Mesothelial cell of epicardium (in vitro differentiated cells): ENCODE measurements at regions not wholly inside any gene's neighbourhood (a gene's known extent, or its start where the extent isn't known, plus 50 kb on each side); places are given as distances from the start of the nearest gene placed in this dataset.
"Not testable (repeated sequence)": the region's sequence is repeated elsewhere in the genome, so short reads cannot be mapped to it uniquely, and the experiment has no call there.

ENCODE experiments used
- DNase-seq, 2 experiments: peaks; one replicate each; pipeline ENCODE4 v3.0.0; 2021; ENCODE audit warnings: low spot score in 2 of 2; ENCODE audit not compliant: unreplicated experiment in 2 of 2
- H3K27ac Mint-ChIP-seq: 2 replicates; pipeline ENCODE4 v1.8.0; 2021; ENCODE audit warnings: mixed read lengths
- H3K27me3 Mint-ChIP-seq: 2 replicates; pipeline ENCODE4 v1.8.0; 2021; ENCODE audit warnings: low read depth, mixed read lengths
- H3K36me3 Mint-ChIP-seq: 2 replicates; pipeline ENCODE4 v1.8.0; 2021; ENCODE audit warnings: mixed read lengths
- H3K4me1 Mint-ChIP-seq: 2 replicates; pipeline ENCODE4 v1.8.0; 2021; ENCODE audit warnings: mixed read lengths
- H3K4me3 Mint-ChIP-seq: 2 replicates; pipeline ENCODE4 v1.8.0; 2021; ENCODE audit warnings: mild to moderate bottlenecking, moderate library complexity, mixed read lengths
- H3K9me3 Mint-ChIP-seq: 2 replicates; pipeline ENCODE4 v1.8.0; 2021; ENCODE audit warnings: mixed read lengths
- CTCF ChIP-seq: fragments of 200-600 bp; sonication (generic); IDR thresholded peaks from one replicate; pipeline ENCODE4 v1.5.0; 2021; ENCODE audit warnings: antibody characterized with exemption; ENCODE audit not compliant: unreplicated experiment

- peaks cover 16% of the 10 kb centered on the region for H3K4me1 Mint-ChIP-seq
- H3K4me3 Mint-ChIP-seq: no peak overlapping the region
- no peaks in the 10 kb centered on the region for H3K27me3 Mint-ChIP-seq
- DNase-seq: no peak
- no peak for TF ChIP-seq CTCF
- H3K9me3 Mint-ChIP-seq: peaks cover 13% of the 10 kb centered on the region
- H3K36me3 Mint-ChIP-seq: no peaks in the 10 kb centered on the region
- no peak overlapping the region for H3K27ac Mint-ChIP-seq
These were observed 98.1 kb downstream of the CCDC71L start for GRCh38 chr7:106562711-106563366.

GRCh38 chr7:106561666-106562411, 99.1 kb downstream of the CCDC71L start:
- Mint-ChIP-seq H3K36me3 (no peaks in the 10 kb centered on the region), H3K4me3 (no peak overlapping the region), H3K27ac (no peak overlapping the region), H3K4me1 (peaks cover 8% of the 10 kb centered on the region), H3K27me3 (no peaks in the 10 kb centered on the region), H3K9me3 (peaks cover 17% of the 10 kb centered on the region)
- TF ChIP-seq CTCF: no peak
- no peak for DNase-seq

GRCh38 chr7:106561151-106561550, 99.8 kb downstream of the CCDC71L start:
- no peak overlapping the region for H3K4me3 Mint-ChIP-seq
- H3K36me3 Mint-ChIP-seq: no peaks in the 10 kb centered on the region
- peaks cover 20% of the 10 kb centered on the region for H3K9me3 Mint-ChIP-seq
- DNase-seq: no peak
- TF ChIP-seq CTCF: no peak
- no peak overlapping the region for H3K27ac Mint-ChIP-seq
- H3K4me1 Mint-ChIP-seq: peaks cover 3% of the 10 kb centered on the region
- no peaks in the 10 kb centered on the region for H3K27me3 Mint-ChIP-seq

GRCh38 chr7:106560482-106560881, 100.5 kb downstream of the CCDC71L start:
- peaks cover 3% of the 10 kb centered on the region for H3K4me1 Mint-ChIP-seq

GRCh38 chr7:106556244-106556643, 104.7 kb downstream of the CCDC71L start:
- H3K4me3 Mint-ChIP-seq, H3K4me1 Mint-ChIP-seq, DNase-seq, H3K36me3 Mint-ChIP-seq, H3K27ac Mint-ChIP-seq, H3K27me3 Mint-ChIP-seq: not testable (repeated sequence)
- peaks cover 33% of the 10 kb centered on the region for H3K9me3 Mint-ChIP-seq

More at GRCh38 chr7:106560482-106560881, 100.5 kb downstream of the CCDC71L start:
- no peak for TF ChIP-seq CTCF
- Mint-ChIP-seq H3K36me3 (no peaks in the 10 kb centered on the region), H3K27me3 (no peaks in the 10 kb centered on the region), H3K4me3 (no peak overlapping the region), H3K9me3 (peaks cover 21% of the 10 kb centered on the region), H3K27ac (no peak overlapping the region)
- no peak for DNase-seq

- H3K27ac Mint-ChIP-seq, H3K4me1 Mint-ChIP-seq, H3K4me3 Mint-ChIP-seq, H3K36me3 Mint-ChIP-seq, DNase-seq, H3K27me3 Mint-ChIP-seq: not testable (repeated sequence)
- peaks cover 33% of the 10 kb centered on the region for H3K9me3 Mint-ChIP-seq
These were observed 106.3 kb downstream of the CCDC71L start for GRCh38 chr7:106554623-106555022.
